Sigmoid colon (tissue), 6 donors: ENCODE measurements at regions not wholly inside any gene's neighbourhood (a gene's known extent, or its start where the extent isn't known, plus 50 kb on each side); places are given as distances from the start of the nearest gene placed in this dataset.

ENCODE experiments used
- DNase-seq: peaks from one replicate; pipeline ENCODE4 v3.0.0-alpha.2; 2019
- H3K27ac ChIP-seq, 4 donors: fragments of 200-600 bp; sonication (generic); one replicate each; pipeline ENCODE4 v1.5.1; 2016 to 2019; ENCODE audit warnings: mild to moderate bottlenecking in 1 of 4
- H3K27me3 ChIP-seq, 3 donors: fragments of 200-600 bp; sonication (generic); one replicate each; pipeline ENCODE4 v1.5.1; 2019; ENCODE audit warnings: mild to moderate bottlenecking in 1 of 3
- H3K36me3 ChIP-seq, 4 donors: fragments of 200-600 bp; sonication (generic); one replicate each; pipeline ENCODE4 v1.5.1; 2016 to 2019
- H3K4me1 ChIP-seq, 4 donors: fragments of 200-600 bp; sonication (generic); one replicate each; pipeline ENCODE4 v1.5.1; 2017 to 2019
- H3K4me3 ChIP-seq, 4 donors: fragments of 200-600 bp; sonication (generic); one replicate each; pipeline ENCODE4 v1.5.1; 2017 to 2019; ENCODE audit warnings: mild to moderate bottlenecking in 2 of 4, moderate library complexity in 1 of 4
- H3K9me3 ChIP-seq, 4 donors: fragments of 200-600 bp in 3 of 4; sonication (generic) in 3 of 4; one replicate each; pipeline versions ENCODE4 v1.5.1 to v1.6.1; 2013 to 2019
- EP300 ChIP-seq, 4 donors: sonication (generic); formaldehyde crosslinking; IDR thresholded peaks; one replicate each; pipeline ENCODE4 v1.6.1; 2017; ENCODE audit warnings: antibody characterized with exemption in 4 of 4
- POLR2A ChIP-seq, 2 donors: fragments of 450-650 bp; IDR thresholded peaks; one replicate each; pipeline ENCODE4 v1.6.1; 2016; ENCODE audit warnings: antibody characterized with exemption in 2 of 2, mild to moderate bottlenecking in 2 of 2, moderate library complexity in 2 of 2
- POLR2AphosphoS5 ChIP-seq, 4 donors: sonication (generic); formaldehyde crosslinking; IDR thresholded peaks; one replicate each; pipeline ENCODE4 v1.6.1; 2017; ENCODE audit warnings: antibody characterized with exemption in 4 of 4
- WGBS, 2 donors: extraction: QIAGEN DNeasy Blood & Tissue Kit; methylation state at CpG; one replicate each; pipeline ENCODE4 v1.1.7; 2013; 5-methylcytosine and 5-hydroxymethylcytosine counted together
- intact Hi-C: fragments of 100-400 bp; cut with DNase I; formaldehyde crosslinking; loops from one replicate; pipeline ENCODE4 v1.15.1; 2023
- TF ChIP-seq, protein P1 (sequence below), 4 experiments: fragments of 450-650 bp in 3 of 4; fragments of 200-600 bp in 1 of 4; IDR thresholded peaks; one replicate each; pipeline ENCODE4 v1.5.1; 2016 to 2019; ENCODE audit warnings: antibody characterized with exemption in 4 of 4, mild to moderate bottlenecking in 3 of 4, moderate library complexity in 2 of 4
- donor health status: healthy with polysubstance abuse.
- donor health status: healthy.

DNA sequence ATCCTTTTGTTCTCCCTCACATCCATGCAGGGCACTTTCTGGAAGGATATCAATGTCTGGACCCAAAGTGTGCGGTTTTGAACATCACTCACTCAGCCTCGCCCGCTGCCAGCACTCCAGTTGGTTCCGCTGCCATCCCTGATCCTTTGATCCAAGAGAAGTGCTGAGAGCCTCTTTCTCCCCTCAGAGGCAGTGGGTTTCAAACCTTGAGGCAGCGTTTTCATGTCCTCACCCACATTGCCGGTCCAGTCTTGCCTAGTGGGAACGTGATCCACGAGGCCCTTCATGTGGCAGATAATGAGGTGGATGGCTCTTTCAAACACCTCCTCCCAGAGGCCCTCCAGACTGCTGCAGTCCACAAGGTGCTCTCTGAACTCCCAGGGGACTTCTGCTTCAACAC lies 122.2 kb downstream of the ACTL8 start:
- intact Hi-C loops: no loop called here
- Histone ChIP-seq H3K27me3 (no peaks in the 10 kb centered on the region), H3K4me3 (no peak overlapping the region), H3K36me3 (no peaks in the 10 kb centered on the region), H3K4me1 (peaks cover 0 to 11% (median 5%) of the 10 kb centered on the region in 4 donors), H3K9me3 (no peaks in the 10 kb centered on the region), H3K27ac (no peak overlapping the region)
- 89 to 91% methylated on average over 8 of the region's 8 CpGs for WGBS, 2 donors
- TF ChIP-seq POLR2A (IDR thresholded peaks at IDR 0.05) (no peak), EP300 (IDR thresholded peaks at IDR 0.05) (no peak), POLR2AphosphoS5 (IDR thresholded peaks at IDR 0.05) (no peak)
- TF ChIP-seq, protein P1, sequence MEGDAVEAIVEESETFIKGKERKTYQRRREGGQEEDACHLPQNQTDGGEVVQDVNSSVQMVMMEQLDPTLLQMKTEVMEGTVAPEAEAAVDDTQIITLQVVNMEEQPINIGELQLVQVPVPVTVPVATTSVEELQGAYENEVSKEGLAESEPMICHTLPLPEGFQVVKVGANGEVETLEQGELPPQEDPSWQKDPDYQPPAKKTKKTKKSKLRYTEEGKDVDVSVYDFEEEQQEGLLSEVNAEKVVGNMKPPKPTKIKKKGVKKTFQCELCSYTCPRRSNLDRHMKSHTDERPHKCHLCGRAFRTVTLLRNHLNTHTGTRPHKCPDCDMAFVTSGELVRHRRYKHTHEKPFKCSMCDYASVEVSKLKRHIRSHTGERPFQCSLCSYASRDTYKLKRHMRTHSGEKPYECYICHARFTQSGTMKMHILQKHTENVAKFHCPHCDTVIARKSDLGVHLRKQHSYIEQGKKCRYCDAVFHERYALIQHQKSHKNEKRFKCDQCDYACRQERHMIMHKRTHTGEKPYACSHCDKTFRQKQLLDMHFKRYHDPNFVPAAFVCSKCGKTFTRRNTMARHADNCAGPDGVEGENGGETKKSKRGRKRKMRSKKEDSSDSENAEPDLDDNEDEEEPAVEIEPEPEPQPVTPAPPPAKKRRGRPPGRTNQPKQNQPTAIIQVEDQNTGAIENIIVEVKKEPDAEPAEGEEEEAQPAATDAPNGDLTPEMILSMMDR (IDR thresholded peaks at IDR 0.05): no peak
- no peak for DNase-seq

DNA sequence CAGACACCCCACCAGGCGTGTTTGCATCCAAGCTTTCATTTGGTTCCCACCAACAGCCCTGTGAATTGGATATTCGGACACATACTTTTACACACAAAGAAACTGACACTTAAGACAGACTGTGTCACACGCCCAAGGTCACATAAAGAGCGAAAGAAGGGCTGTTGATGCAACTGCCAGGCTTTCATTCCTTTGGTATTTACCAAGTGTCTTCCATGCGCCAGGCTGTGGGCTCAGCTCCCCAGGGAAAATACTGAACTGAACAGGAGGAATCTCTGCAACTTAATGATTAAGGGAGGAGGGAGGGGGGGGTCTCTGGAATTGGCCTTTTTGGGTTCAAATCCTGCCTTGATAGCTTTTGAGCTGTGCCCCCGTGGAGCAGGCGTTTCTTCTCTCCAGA lies 122.8 kb downstream of the ACTL8 start:
- TF ChIP-seq, protein P1 (IDR thresholded peaks at IDR 0.05): no peak
- no peak for TF ChIP-seq POLR2A (IDR thresholded peaks at IDR 0.05)
- no peak for TF ChIP-seq POLR2AphosphoS5 (IDR thresholded peaks at IDR 0.05)
- no peak for TF ChIP-seq EP300 (IDR thresholded peaks at IDR 0.05)
- Histone ChIP-seq H3K36me3 (no peaks in the 10 kb centered on the region), H3K9me3 (no peaks in the 10 kb centered on the region), H3K27ac (no peak overlapping the region), H3K27me3 (no peaks in the 10 kb centered on the region), H3K4me3 (no peak overlapping the region), H3K4me1 (peaks cover 0 to 11% (median 5%) of the 10 kb centered on the region in 4 donors)
- WGBS, 2 donors: 72 to 74% methylated on average over 7 of the region's 7 CpGs
- DNase-seq: no peak
- intact Hi-C loops: no loop called here

DNA sequence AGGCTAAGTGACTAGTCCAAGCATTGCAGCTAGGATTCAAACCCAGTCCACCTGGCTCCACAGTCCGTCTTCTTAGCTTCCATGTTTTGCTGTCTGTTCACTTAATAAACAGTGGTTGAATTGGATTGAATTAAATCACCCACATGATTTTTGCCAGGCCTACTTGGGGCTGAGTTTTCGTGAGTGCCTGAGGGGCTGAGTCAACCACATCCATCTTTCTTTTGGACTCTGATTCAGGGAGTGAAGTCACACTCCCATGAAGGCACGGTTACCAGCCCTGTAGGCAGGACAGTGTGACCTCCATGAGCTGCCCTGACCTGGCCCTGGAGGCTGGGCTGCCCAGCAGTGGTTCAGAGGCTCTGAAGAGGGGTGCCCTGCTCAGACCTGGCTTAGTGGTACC lies 123.7 kb downstream of the ACTL8 start:
- Histone ChIP-seq H3K36me3 (no peaks in the 10 kb centered on the region), H3K27me3 (no peaks in the 10 kb centered on the region), H3K27ac (no peak overlapping the region), H3K4me1 (peaks cover 0 to 11% (median 5%) of the 10 kb centered on the region in 4 donors), H3K9me3 (no peaks in the 10 kb centered on the region), H3K4me3 (no peak overlapping the region)
- WGBS, 2 donors: 56 to 61% methylated on average over 3 of the region's 3 CpGs
- DNase-seq: no peak
- TF ChIP-seq EP300 (IDR thresholded peaks at IDR 0.05) (no peak), POLR2AphosphoS5 (IDR thresholded peaks at IDR 0.05) (no peak), POLR2A (IDR thresholded peaks at IDR 0.05) (no peak)
- TF ChIP-seq, protein P1 (IDR thresholded peaks at IDR 0.05): no peak
- intact Hi-C loops: no loop called here

DNA sequence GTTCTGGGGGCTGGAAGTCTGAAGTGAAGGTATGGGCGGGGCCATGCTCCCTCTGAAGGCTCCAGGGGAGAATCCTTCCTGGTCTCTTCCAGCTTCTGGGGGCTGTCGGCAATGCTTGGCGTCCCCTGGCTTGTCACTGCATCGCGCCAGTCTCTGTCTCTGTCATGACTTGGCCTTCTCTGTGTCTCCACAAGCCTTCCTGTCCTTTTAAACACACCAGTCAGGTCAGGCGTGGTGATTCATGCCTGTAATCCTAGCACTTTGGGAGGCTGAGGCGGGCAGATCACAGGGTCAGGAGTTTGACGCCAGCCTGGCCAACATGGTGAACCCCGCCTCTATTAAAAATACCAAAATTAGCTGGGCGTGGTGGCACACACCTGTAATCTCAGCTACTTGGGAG lies 125.3 kb downstream of the ACTL8 start:
- no peaks in the 10 kb centered on the region for H3K4me1 ChIP-seq
- DNase-seq: no peak
- no peaks in the 10 kb centered on the region for H3K9me3 ChIP-seq
- no peak overlapping the region for H3K4me3 ChIP-seq
- intact Hi-C loops: no loop called here
- H3K27me3 ChIP-seq: no peaks in the 10 kb centered on the region
- no peaks in the 10 kb centered on the region for H3K36me3 ChIP-seq
- no peak for TF ChIP-seq POLR2AphosphoS5 (IDR thresholded peaks at IDR 0.05)
- TF ChIP-seq, protein P1 (IDR thresholded peaks at IDR 0.05): no peak
- TF ChIP-seq POLR2A (IDR thresholded peaks at IDR 0.05): no peak
- 67 to 84% methylated on average over 10 of the region's 10 CpGs for WGBS, 2 donors
- no peak overlapping the region for H3K27ac ChIP-seq

DNA sequence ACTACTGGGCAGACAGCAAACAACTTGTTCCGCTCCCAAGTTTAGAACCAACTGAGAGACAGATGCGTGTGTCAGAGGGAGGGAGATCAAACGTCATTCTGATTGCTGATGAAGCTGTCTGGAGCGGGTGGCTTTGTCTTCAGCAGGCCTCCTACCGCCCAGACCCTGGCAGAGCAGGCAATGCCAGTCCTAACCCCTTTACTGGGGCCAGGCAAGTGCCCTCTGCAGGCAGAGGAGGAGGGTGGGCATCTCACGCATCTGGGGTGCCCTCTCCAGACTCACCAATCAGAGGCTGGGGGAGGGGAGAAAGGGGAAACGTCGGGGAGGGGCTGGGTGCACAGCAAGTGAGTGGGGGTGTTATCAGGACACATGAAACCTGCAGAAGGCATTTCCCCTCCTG lies 126.6 kb downstream of the ACTL8 start:
- WGBS, 2 donors: 27 to 35% methylated on average over 8 of the region's 8 CpGs
- no peak for TF ChIP-seq EP300 (IDR thresholded peaks at IDR 0.05)

More for the DNA sequence above, 126.6 kb downstream of the ACTL8 start:
- Histone ChIP-seq H3K4me3 (no peak overlapping the region), H3K4me1 (no peaks in the 10 kb centered on the region), H3K9me3 (no peaks in the 10 kb centered on the region), H3K27ac (no peak overlapping the region), H3K27me3 (peaks cover 0 to 7% (median 5%) of the 10 kb centered on the region in 3 donors), H3K36me3 (no peaks in the 10 kb centered on the region)
- DNase-seq: no peak
- intact Hi-C loops: no loop called here
